Hepatocyte (in vitro differentiated cells): ENCODE measurements at regions not wholly inside any gene's neighbourhood (a gene's known extent, or its start where the extent isn't known, plus 50 kb on each side); places are given as distances from the start of the nearest gene placed in this dataset.

Experiments
- CTCF ChIP-seq: fragments of 200-600 bp; sonication (generic); IDR thresholded peaks from 2 replicates; pipeline ENCODE4 v1.5.1; 2016; ENCODE audit warnings: antibody characterized with exemption, mild to moderate bottlenecking; ENCODE audit not compliant: poor library complexity
- EZH2 ChIP-seq: fragments of 200-600 bp; sonication (generic); IDR thresholded peaks from 2 replicates; pipeline ENCODE4 v1.6.1; 2016; ENCODE audit warnings: antibody characterized with exemption, mild to moderate bottlenecking, borderline replicate concordance

GRCh38 chr6:109271622-109272021 is 110.6 kb downstream of the CD164 start:
- TF ChIP-seq EZH2 = no peak
- no peak for TF ChIP-seq CTCF
